OCI-LY1 (cell line): ENCODE measurements at regions not wholly inside any gene's neighbourhood (a gene's known extent, or its start where the extent isn't known, plus 50 kb on each side); places are given as distances from the start of the nearest gene placed in this dataset.

Source experiments
- CTCF ChIP-seq: fragments of 200-600 bp; sonication (generic), shearing (Covaris generic); IDR thresholded peaks from 2 replicates; pipeline ENCODE4 v1.5.1; 2017; ENCODE audit warnings: mild to moderate bottlenecking, antibody characterized with exemption, low read length, moderate library complexity, mixed read lengths
- EZH2 ChIP-seq: fragments of 200-600 bp; sonication (generic), shearing (Covaris generic); IDR thresholded peaks from 2 replicates; pipeline ENCODE4 v1.8.0; 2017; ENCODE audit warnings: borderline replicate concordance, mixed run types, mild to moderate bottlenecking, antibody characterized with exemption, low read length, moderate library complexity, mixed read lengths

- TF ChIP-seq CTCF: no peak
- TF ChIP-seq EZH2: no peak
Observed at GRCh38 chr13:100773429-100773828, 98.8 kb upstream of the TMTC4 start.
